HG03135 (cell line): ENCODE measurements at regions not wholly inside any gene's neighbourhood (a gene's known extent, or its start where the extent isn't known, plus 50 kb on each side); places are given as distances from the start of the nearest gene placed in this dataset.

Experiments used
- ATAC-seq: cut with Tn5 transposase; IDR thresholded peaks from one replicate; pipeline ENCODE4 v1.9.1; 2021; ENCODE audit warnings: mild to moderate bottlenecking, moderate library complexity; ENCODE audit not compliant: unreplicated experiment

GRCh38 chr4:53821179-53821851 is 230.0 kb upstream of the LNX1 start:
- ATAC-seq = no peak

DNA sequence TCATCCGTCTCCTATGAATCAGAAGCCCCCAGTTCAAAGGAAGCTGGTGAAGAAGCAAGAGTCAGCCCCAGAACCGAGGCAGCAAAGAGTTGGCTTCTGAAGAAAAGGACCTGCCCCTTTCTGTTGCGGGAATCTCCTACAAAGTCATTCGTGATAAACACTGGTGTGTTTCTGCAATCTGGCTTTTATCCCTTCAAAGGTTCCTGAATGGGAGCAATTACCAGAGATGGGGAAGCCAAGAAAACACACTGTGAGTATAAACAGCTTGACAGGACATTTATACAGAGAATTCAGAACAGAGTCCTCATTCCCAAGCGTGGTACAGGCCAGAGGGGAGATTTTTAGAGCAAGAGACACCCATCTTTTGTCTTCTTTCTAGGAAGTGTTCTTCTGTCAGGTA is 226.8 kb upstream of the LNX1 start:
- ATAC-seq = no peak

- ATAC-seq = no peak
Observed at GRCh38 chr4:53816561-53816960, 225.3 kb upstream of the LNX1 start.

GRCh38 chr4:53815281-53815680 is 224.0 kb upstream of the LNX1 start:
- ATAC-seq = no peak

DNA sequence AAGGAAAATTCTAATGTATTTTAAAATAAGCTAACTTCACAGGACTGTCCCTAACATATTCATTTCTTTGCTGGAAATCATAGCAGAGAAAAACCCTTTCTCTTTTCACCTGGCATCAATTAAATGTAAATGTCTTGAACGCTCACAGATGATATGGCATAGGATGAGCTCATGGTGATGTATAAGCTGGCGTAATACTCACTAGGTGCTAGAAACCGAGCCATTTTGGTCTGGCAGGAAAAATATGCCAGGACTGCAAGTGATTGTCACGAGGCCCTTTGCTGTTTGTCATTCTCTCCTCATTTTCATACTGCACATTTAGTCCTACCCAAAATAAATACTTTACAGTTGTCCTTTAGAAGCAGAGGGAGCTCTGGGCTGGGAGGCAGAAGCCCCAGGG is 222.7 kb upstream of the LNX1 start:
- ATAC-seq = no peak

GRCh38 chr4:53810643-53811042 is 219.4 kb upstream of the LNX1 start:
- ATAC-seq = no peak

- no peak for ATAC-seq
Observed at GRCh38 chr4:53809816-53810215, 218.5 kb upstream of the LNX1 start.

- no peak for ATAC-seq
Observed at GRCh38 chr4:53805291-53805690, 214.0 kb upstream of the LNX1 start.

- no peak for ATAC-seq
Observed at GRCh38 chr4:53804719-53805118, 213.4 kb upstream of the LNX1 start.

- ATAC-seq = no peak
Observed at GRCh38 chr4:53802500-53802899, 211.2 kb upstream of the LNX1 start.

- ATAC-seq = no peak
Observed at GRCh38 chr4:53801373-53801772, 210.1 kb upstream of the LNX1 start.

DNA sequence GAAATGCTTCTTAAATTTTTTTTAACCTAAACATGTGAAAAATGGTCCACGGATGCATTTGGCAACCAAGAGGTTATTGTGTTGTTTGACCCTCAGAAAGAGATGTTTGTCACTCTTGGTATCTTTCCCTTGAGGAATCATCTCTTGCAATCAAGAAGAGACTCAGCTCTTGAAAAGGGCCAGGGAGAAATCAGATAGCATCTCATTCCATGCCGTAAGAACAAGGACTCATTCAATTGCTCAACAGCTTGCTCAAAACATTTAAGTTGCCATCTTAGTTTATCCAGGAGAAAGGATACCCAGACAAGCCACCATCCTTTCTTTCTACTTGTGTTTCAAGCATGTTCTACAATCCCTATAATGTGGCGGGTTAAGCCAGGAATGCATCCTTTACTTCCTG is 209.5 kb upstream of the LNX1 start:
- no peak for ATAC-seq

- ATAC-seq = no peak
Observed at GRCh38 chr4:53793096-53793495, 201.8 kb upstream of the LNX1 start.

- no peak for ATAC-seq
Observed at GRCh38 chr4:53790286-53790685, 199.0 kb upstream of the LNX1 start.

- ATAC-seq = no peak
Observed at GRCh38 chr4:53788621-53789020, 197.3 kb upstream of the LNX1 start.

DNA sequence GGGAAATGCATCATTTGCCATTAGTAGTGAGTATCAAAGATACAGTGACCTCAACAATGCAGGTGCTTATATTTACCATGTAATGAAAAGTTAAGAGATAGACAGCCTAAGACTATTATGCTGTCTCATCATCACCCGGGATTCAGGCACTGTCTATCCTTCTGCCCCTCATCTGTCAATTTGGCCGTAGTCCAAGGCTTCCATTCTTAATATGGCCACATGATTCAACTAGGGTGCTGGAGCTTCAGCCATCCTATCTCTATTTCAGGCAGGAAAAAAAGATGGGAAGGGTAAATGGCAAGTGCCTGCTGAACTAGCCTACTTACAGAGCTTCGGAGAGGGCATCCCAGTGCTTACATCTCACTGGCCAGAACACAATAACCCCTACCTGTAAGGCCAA is 196.7 kb upstream of the LNX1 start:
- ATAC-seq = no peak

GRCh38 chr4:53786632-53787031 is 195.3 kb upstream of the LNX1 start:
- no peak for ATAC-seq

GRCh38 chr4:53785996-53786395 is 194.7 kb upstream of the LNX1 start:
- no peak for ATAC-seq

- ATAC-seq = no peak
Observed at GRCh38 chr4:53784112-53784511, 192.8 kb upstream of the LNX1 start.

- ATAC-seq = no peak
Observed at GRCh38 chr4:53783208-53783859, 192.0 kb upstream of the LNX1 start.

DNA sequence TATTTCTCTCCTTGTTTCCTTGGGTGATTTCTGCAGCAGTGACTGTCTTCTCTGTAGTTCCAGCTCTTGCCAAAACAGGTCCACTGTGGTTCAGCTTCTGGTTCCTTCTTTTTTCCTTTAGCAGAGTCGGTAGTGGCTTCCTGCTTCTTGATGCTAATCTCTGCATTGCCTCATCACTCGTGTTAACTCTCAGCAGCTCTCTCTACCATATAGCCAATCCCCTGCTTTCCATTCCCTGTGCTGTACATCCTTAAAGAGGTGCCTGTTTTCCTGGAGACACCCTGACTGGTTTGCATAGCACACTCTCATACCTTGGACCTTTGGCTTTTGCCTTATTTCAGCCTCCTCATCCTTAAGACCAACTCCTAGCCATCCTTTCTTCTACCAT is 191.2 kb upstream of the LNX1 start:
- ATAC-seq = no peak

GRCh38 chr4:53781629-53782457 is 190.6 kb upstream of the LNX1 start:
- no peak for ATAC-seq
